DND-41 (cell line): ENCODE measurements at regions not wholly inside any gene's neighbourhood (a gene's known extent, or its start where the extent isn't known, plus 50 kb on each side); places are given as distances from the start of the nearest gene placed in this dataset.

Experiments
- ATAC-seq: fragments of 200-7000 bp; cut with Tn5 transposase; 3 replicates; pipeline ENCODE4 v1.9.1; 2021; ENCODE audit warnings: low read depth; ENCODE audit not compliant: insufficient read depth
- DNase-seq: peaks from one replicate; pipeline ENCODE4 v3.0.0-alpha.2; 2020
- H2AFZ ChIP-seq: 2 replicates; pipeline ENCODE4 v1.6.0; 2012; ENCODE audit warnings: low read depth, low read length
- H3K27ac ChIP-seq: 2 replicates; pipeline ENCODE4 v1.5.1; 2012; ENCODE audit warnings: low read length, inconsistent platforms
- H3K27me3 ChIP-seq: fragments of 200-600 bp; sonication (generic); 2 replicates; pipeline ENCODE4 v1.6.0; 2012; ENCODE audit warnings: low read length, mild to moderate bottlenecking, inconsistent platforms; ENCODE audit not compliant: insufficient read depth, poor library complexity
- H3K36me3 ChIP-seq: 2 replicates; pipeline ENCODE4 v1.5.1; 2012; ENCODE audit warnings: low read length, inconsistent platforms; ENCODE audit not compliant: insufficient read depth
- H3K4me1 ChIP-seq: 2 replicates; pipeline ENCODE4 v1.5.1; 2012; ENCODE audit warnings: mild to moderate bottlenecking, low read length; ENCODE audit not compliant: insufficient read depth
- H3K4me2 ChIP-seq: 2 replicates; pipeline ENCODE4 v1.6.0; 2012; ENCODE audit warnings: mild to moderate bottlenecking, moderate library complexity, low read length, inconsistent platforms; ENCODE audit not compliant: insufficient read depth
- H3K4me3 ChIP-seq, 2 experiments: fragments of 200-600 bp in 1 of 2; shearing (Covaris generic) in 1 of 2; 2 replicates each; pipeline ENCODE4 v1.5.1; 2012 to 2016; ENCODE audit warnings: inconsistent platforms in 2 of 2, low read length in 2 of 2, mild to moderate bottlenecking in 2 of 2, low read depth in 1 of 2, moderate library complexity in 1 of 2
- H3K79me2 ChIP-seq: 2 replicates; pipeline ENCODE4 v1.6.0; 2012; ENCODE audit warnings: low read length, inconsistent platforms; ENCODE audit not compliant: insufficient read depth
- H3K9ac ChIP-seq: 2 replicates; pipeline ENCODE4 v1.6.0; 2012; ENCODE audit warnings: low read depth, mild to moderate bottlenecking, inconsistent platforms, low read length, moderate library complexity
- H3K9me3 ChIP-seq: 2 replicates; pipeline ENCODE4 v1.5.1; 2012; ENCODE audit warnings: low read length, moderate library complexity, mild to moderate bottlenecking, inconsistent platforms; ENCODE audit not compliant: insufficient read depth, severe bottlenecking
- H4K20me1 ChIP-seq: 2 replicates; pipeline ENCODE4 v1.6.0; 2012; ENCODE audit warnings: low read length; ENCODE audit not compliant: insufficient read depth
- EZH2 ChIP-seq: IDR thresholded peaks from 3 replicates; pipeline ENCODE4 v1.6.1; 2012; ENCODE audit warnings: borderline replicate concordance, low read depth, mild to moderate bottlenecking, moderate library complexity, low read length, inconsistent platforms; ENCODE audit not compliant: severe bottlenecking
- TF ChIP-seq, protein P1 (sequence below): IDR thresholded peaks from 2 replicates; pipeline ENCODE4 v1.5.1; 2012; ENCODE audit warnings: borderline replicate concordance, low read length, moderate library complexity, mild to moderate bottlenecking; ENCODE audit not compliant: poor library complexity, severe bottlenecking; ENCODE audit errors: extremely low read depth

DNA sequence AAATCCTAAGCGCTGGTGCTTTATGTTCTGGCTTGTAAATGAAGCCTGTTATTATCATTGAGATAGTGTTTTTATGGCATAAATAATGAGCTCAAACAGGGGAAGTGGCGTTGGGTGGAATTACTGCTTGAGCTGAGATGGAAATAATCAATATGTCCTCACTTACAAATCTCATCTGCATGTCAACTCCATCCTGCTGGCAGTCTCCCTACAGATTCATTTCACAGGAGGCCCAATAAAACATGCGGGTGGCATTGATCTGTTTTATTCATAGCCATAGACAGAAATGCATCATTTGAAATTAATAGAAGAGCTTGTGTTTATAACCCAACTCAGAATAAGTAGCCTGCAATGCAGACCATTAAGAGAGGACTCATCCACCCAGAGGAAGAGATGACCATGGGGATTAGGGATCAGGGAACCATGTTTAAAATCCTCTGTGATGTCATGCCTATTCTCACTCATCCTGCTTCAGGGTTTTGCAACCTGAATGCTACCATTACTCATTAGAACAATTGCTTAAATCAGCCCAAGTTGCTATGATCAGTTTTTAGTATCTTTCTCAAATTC, 680.4 kb downstream of the TLR4 start:
- H2AFZ ChIP-seq: no peak overlapping the region

DNA sequence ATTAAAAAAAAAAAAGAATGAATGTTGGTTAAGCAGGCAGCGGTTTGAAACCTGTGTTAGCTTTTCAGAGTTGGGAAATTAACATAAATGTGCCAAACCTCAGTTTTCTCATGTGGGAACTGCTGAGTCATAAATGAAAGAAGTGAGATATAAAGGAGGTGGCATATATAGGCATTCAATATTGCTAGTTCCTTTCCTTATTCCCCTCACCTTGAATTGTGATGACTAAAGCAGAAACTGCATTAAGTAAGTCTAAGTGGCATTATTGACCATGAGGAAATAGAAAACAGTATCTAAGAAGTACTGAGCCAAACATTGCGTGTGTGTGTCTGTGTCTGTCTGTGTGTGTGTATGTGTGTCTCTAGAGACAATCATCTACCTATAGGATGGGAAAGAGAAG, 691.2 kb downstream of the TLR4 start:
- no peak overlapping the region for H3K4me2 ChIP-seq
- no peaks in the 10 kb centered on the region for H4K20me1 ChIP-seq
- no peak for TF ChIP-seq EZH2
- TF ChIP-seq, protein P1, sequence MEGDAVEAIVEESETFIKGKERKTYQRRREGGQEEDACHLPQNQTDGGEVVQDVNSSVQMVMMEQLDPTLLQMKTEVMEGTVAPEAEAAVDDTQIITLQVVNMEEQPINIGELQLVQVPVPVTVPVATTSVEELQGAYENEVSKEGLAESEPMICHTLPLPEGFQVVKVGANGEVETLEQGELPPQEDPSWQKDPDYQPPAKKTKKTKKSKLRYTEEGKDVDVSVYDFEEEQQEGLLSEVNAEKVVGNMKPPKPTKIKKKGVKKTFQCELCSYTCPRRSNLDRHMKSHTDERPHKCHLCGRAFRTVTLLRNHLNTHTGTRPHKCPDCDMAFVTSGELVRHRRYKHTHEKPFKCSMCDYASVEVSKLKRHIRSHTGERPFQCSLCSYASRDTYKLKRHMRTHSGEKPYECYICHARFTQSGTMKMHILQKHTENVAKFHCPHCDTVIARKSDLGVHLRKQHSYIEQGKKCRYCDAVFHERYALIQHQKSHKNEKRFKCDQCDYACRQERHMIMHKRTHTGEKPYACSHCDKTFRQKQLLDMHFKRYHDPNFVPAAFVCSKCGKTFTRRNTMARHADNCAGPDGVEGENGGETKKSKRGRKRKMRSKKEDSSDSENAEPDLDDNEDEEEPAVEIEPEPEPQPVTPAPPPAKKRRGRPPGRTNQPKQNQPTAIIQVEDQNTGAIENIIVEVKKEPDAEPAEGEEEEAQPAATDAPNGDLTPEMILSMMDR: no peak
- no peaks in the 10 kb centered on the region for H3K27me3 ChIP-seq
- H3K9ac ChIP-seq: no peak overlapping the region
- no peak overlapping the region for H3K27ac ChIP-seq
- no peaks in the 10 kb centered on the region for H3K36me3 ChIP-seq
- ATAC-seq (no peak), DNase-seq (no peak)
- no peak overlapping the region for H3K4me3 ChIP-seq
- no peaks in the 10 kb centered on the region for H3K9me3 ChIP-seq
- H3K4me1 ChIP-seq: no peaks in the 10 kb centered on the region
- H2AFZ ChIP-seq: no peak overlapping the region
- no peaks in the 10 kb centered on the region for H3K79me2 ChIP-seq

More for the DNA sequence above, 680.4 kb downstream of the TLR4 start:
- DNase-seq: no peak
- Histone ChIP-seq H3K4me2 (no peak overlapping the region), H3K9me3 (no peaks in the 10 kb centered on the region), H3K9ac (no peak overlapping the region), H3K27ac (no peak overlapping the region), H3K36me3 (no peaks in the 10 kb centered on the region), H3K27me3 (no peaks in the 10 kb centered on the region), H3K4me3 (no peak overlapping the region), H4K20me1 (no peaks in the 10 kb centered on the region), H3K79me2 (no peaks in the 10 kb centered on the region), H3K4me1 (no peaks in the 10 kb centered on the region)
- no peak for TF ChIP-seq EZH2
- TF ChIP-seq, protein P1: no peak
- ATAC-seq: no peak

DNA sequence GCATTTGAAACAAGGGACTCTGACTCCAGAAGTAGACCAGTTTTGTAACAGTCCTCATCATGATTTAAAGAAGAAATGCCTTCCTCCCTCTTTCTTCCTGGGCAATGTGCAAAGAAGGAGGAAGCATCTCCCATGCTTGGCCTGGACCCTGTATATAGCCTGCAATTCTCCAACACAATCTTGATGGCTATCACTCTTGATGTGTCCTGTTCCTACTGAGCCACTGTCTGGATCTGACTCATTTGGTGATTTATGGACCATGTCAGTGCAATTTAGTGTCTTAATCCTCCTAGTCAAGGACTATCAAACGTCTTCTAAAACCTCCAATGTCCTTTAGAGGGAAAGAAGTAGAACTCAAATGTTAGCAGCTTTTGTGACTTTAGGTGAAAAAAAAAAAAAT, 697.3 kb downstream of the TLR4 start:
- H3K4me1 ChIP-seq: no peaks in the 10 kb centered on the region
- DNase-seq: no peak
- TF ChIP-seq, protein P1: no peak
- no peak for TF ChIP-seq EZH2
- no peaks in the 10 kb centered on the region for H3K79me2 ChIP-seq
- no peak overlapping the region for H3K27ac ChIP-seq
- no peak overlapping the region for H2AFZ ChIP-seq
- H3K9ac ChIP-seq: no peak overlapping the region
- no peaks in the 10 kb centered on the region for H3K9me3 ChIP-seq
- H4K20me1 ChIP-seq: no peaks in the 10 kb centered on the region
- no peak overlapping the region for H3K4me3 ChIP-seq
- no peak overlapping the region for H3K4me2 ChIP-seq
- no peak for ATAC-seq
- H3K27me3 ChIP-seq: no peaks in the 10 kb centered on the region
- H3K36me3 ChIP-seq: no peaks in the 10 kb centered on the region

DNA sequence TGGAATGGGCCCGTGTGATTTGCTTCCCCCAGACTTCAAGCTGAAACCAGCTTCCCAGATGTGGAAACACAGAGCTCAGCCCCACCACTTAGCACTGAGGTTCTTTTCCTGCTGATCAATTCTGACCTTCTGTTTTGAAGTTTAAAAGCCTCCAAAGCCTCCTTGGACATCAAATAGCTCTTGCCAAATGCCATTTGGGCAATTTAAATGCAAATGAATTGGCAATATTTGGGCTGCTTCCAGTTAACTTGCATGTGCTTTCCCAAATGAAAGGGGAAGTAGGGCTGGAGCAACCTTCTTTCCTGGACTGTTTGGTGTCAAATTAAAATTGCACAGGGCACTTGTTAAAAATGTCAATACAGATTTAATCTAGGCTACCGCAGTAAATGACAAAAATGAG, 710.5 kb downstream of the TLR4 start:
- Histone ChIP-seq H3K4me1 (no peaks in the 10 kb centered on the region), H3K79me2 (no peaks in the 10 kb centered on the region), H2AFZ (no peak overlapping the region), H3K36me3 (no peaks in the 10 kb centered on the region), H3K4me2 (no peak overlapping the region), H3K27me3 (no peaks in the 10 kb centered on the region), H3K9ac (no peak overlapping the region), H3K27ac (no peak overlapping the region), H4K20me1 (no peaks in the 10 kb centered on the region), H3K4me3 (no peak overlapping the region), H3K9me3 (no peaks in the 10 kb centered on the region)
- TF ChIP-seq, protein P1: no peak
- no peak for TF ChIP-seq EZH2
- ATAC-seq (no peak), DNase-seq (no peak)
